GM18868 (cell line): ENCODE measurements at regions not wholly inside any gene's neighbourhood (a gene's known extent, or its start where the extent isn't known, plus 50 kb on each side); places are given as distances from the start of the nearest gene placed in this dataset.

Experiments
- ATAC-seq: cut with Tn5 transposase; IDR thresholded peaks from one replicate; pipeline ENCODE4 v1.9.1; 2021; ENCODE audit warnings: mild to moderate bottlenecking, moderate library complexity; ENCODE audit not compliant: unreplicated experiment

- ATAC-seq, result no peak
Measured at GRCh38 chr4:15130441-15130840, 128.2 kb downstream of the CPEB2 start.

- no peak for ATAC-seq
Measured at GRCh38 chr4:15131551-15131950, 129.3 kb downstream of the CPEB2 start.

- no peak for ATAC-seq
Measured at GRCh38 chr4:15132739-15133138, 130.5 kb downstream of the CPEB2 start.

GRCh38 chr4:15139599-15139998 is 137.3 kb downstream of the CPEB2 start:
- ATAC-seq, result no peak

- ATAC-seq, result no peak
Measured at GRCh38 chr4:15142201-15142600, 139.9 kb downstream of the CPEB2 start.

GRCh38 chr4:15143551-15143950 is 141.3 kb downstream of the CPEB2 start:
- ATAC-seq, result peak; percentile 90

GRCh38 chr4:15144249-15144966 is 142.1 kb downstream of the CPEB2 start:
- ATAC-seq, result no peak

- no peak for ATAC-seq
Measured at GRCh38 chr4:15144967-15145295, 142.7 kb downstream of the CPEB2 start.

GRCh38 chr4:15145709-15146108 is 143.4 kb downstream of the CPEB2 start:
- ATAC-seq, result no peak

GRCh38 chr4:15147714-15148113 is 145.4 kb downstream of the CPEB2 start:
- no peak for ATAC-seq

- ATAC-seq, result no peak
Measured at GRCh38 chr4:15148199-15148598, 145.9 kb downstream of the CPEB2 start.

GRCh38 chr4:15148691-15149090 is 146.4 kb downstream of the CPEB2 start:
- ATAC-seq, result no peak

- peak; percentile 80 for ATAC-seq
Measured at GRCh38 chr4:15149234-15149838, 147.1 kb downstream of the CPEB2 start.

GRCh38 chr4:15149839-15150592 is 147.7 kb downstream of the CPEB2 start:
- ATAC-seq, result peak; percentile 73

GRCh38 chr4:15150631-15151030 is 148.3 kb downstream of the CPEB2 start:
- ATAC-seq, result no peak

- no peak for ATAC-seq
Measured at GRCh38 chr4:15151033-15151432, 148.8 kb downstream of the CPEB2 start.

- no peak for ATAC-seq
Measured at GRCh38 chr4:15153662-15154061, 151.4 kb downstream of the CPEB2 start.

- no peak for ATAC-seq
Measured at GRCh38 chr4:15158406-15159091, 156.3 kb downstream of the CPEB2 start.

- no peak for ATAC-seq
Measured at GRCh38 chr4:15159477-15160019, 157.3 kb downstream of the CPEB2 start.

- ATAC-seq, result no peak
Measured at GRCh38 chr4:15161439-15161838, 159.2 kb downstream of the CPEB2 start.

- no peak for ATAC-seq
Measured at GRCh38 chr4:15162046-15162445, 159.8 kb downstream of the CPEB2 start.
